ENCODE measurements at regions not wholly inside any gene's neighbourhood (a gene's known extent, or its start where the extent isn't known, plus 50 kb on each side); places are given as distances from the start of the nearest gene placed in this dataset.

- no peak for DNase-seq
These were observed 146.8 kb upstream of the GSE1 start for GRCh38 chr16:85466304-85466700.

- no peak for DNase-seq
These were observed 146.1 kb upstream of the GSE1 start for GRCh38 chr16:85466989-85467388.

- no peak for DNase-seq
These were observed 143.1 kb upstream of the GSE1 start for GRCh38 chr16:85469929-85470590.

GRCh38 chr16:85470873-85471272 lies 142.2 kb upstream of the GSE1 start:
- no peak for DNase-seq

- no peak for DNase-seq
These were observed 141.4 kb upstream of the GSE1 start for GRCh38 chr16:85471469-85472431.

GRCh38 chr16:85472514-85472913 lies 140.6 kb upstream of the GSE1 start:
- DNase-seq, result no peak

GRCh38 chr16:85473323-85473722 lies 139.8 kb upstream of the GSE1 start:
- DNase-seq, result no peak

- peak; percentile 69 for DNase-seq
These were observed 139.1 kb upstream of the GSE1 start for GRCh38 chr16:85473909-85474620.

- no peak for DNase-seq
These were observed 138.4 kb upstream of the GSE1 start for GRCh38 chr16:85474621-85475217.

GRCh38 chr16:85475233-85475632 lies 137.9 kb upstream of the GSE1 start:
- DNase-seq, result no peak

GRCh38 chr16:85475691-85476300 lies 137.3 kb upstream of the GSE1 start:
- no peak for DNase-seq

GRCh38 chr16:85476389-85476788 lies 136.7 kb upstream of the GSE1 start:
- no peak for DNase-seq

- no peak for DNase-seq
These were observed 135.2 kb upstream of the GSE1 start for GRCh38 chr16:85477801-85478363.

- DNase-seq, result no peak
These were observed 133.0 kb upstream of the GSE1 start for GRCh38 chr16:85479972-85480726.

GRCh38 chr16:85480727-85481101 lies 132.4 kb upstream of the GSE1 start:
- DNase-seq, result no peak

GRCh38 chr16:85481206-85481605 lies 131.9 kb upstream of the GSE1 start:
- DNase-seq, result no peak

- no peak for DNase-seq
These were observed 131.4 kb upstream of the GSE1 start for GRCh38 chr16:85481738-85482137.

- DNase-seq, result peak; percentile 27
These were observed 129.7 kb upstream of the GSE1 start for GRCh38 chr16:85483424-85483823.

- peak; percentile 63 for DNase-seq
These were observed 128.5 kb upstream of the GSE1 start for GRCh38 chr16:85484347-85485300.

- no peak for DNase-seq
These were observed 127.7 kb upstream of the GSE1 start for GRCh38 chr16:85485379-85485778.
